H9 (cell line): ENCODE measurements at regions not wholly inside any gene's neighbourhood (a gene's known extent, or its start where the extent isn't known, plus 50 kb on each side); places are given as distances from the start of the nearest gene placed in this dataset.

ENCODE experiments used
- DNase-seq: peaks from one replicate; pipeline ENCODE4 v3.0.0-alpha.2; 2017
- H2AFZ ChIP-seq: one replicate; pipeline ENCODE4 v1.6.1; 2013; ENCODE audit warnings: mild to moderate bottlenecking, low read length, control low read depth, moderate library complexity
- H2AK5ac ChIP-seq: 2 replicates; pipeline ENCODE4 v1.6.1; 2013; ENCODE audit warnings: low read length, control low read depth, mixed read lengths; ENCODE audit not compliant: insufficient read length
- H2BK120ac ChIP-seq: one replicate; pipeline ENCODE4 v1.6.1; 2013; ENCODE audit warnings: low read depth, mild to moderate bottlenecking, low read length, control low read depth, inconsistent platforms; ENCODE audit not compliant: poor library complexity, severe bottlenecking
- H2BK12ac ChIP-seq: 2 replicates; pipeline ENCODE4 v1.6.1; 2013; ENCODE audit warnings: low read length, control low read depth, mixed read lengths, low read depth; ENCODE audit not compliant: insufficient read length
- H2BK15ac ChIP-seq: 2 replicates; pipeline ENCODE4 v1.6.1; 2013; ENCODE audit warnings: low read depth, low read length, control low read depth
- H2BK20ac ChIP-seq: one replicate; pipeline ENCODE4 v1.6.1; 2013; ENCODE audit warnings: low read depth, mild to moderate bottlenecking, low read length, control low read depth, inconsistent platforms; ENCODE audit not compliant: poor library complexity, severe bottlenecking
- H2BK5ac ChIP-seq: 2 replicates; pipeline ENCODE4 v1.6.1; 2013; ENCODE audit warnings: low read length, control low read depth, mixed read lengths; ENCODE audit not compliant: insufficient read length
- H3K14ac ChIP-seq: 2 replicates; pipeline ENCODE4 v1.6.1; 2013; ENCODE audit warnings: low read length, control low read depth; ENCODE audit not compliant: insufficient read depth
- H3K18ac ChIP-seq: 2 replicates; pipeline ENCODE4 v1.6.1; 2013; ENCODE audit warnings: low read depth, mild to moderate bottlenecking, mixed read lengths, low read length, control low read depth; ENCODE audit not compliant: insufficient read length
- H3K23ac ChIP-seq: 2 replicates; pipeline ENCODE4 v1.6.1; 2013; ENCODE audit warnings: low read length, control low read depth, mixed read lengths, low read depth; ENCODE audit not compliant: insufficient read length
- H3K23me2 ChIP-seq: 2 replicates; pipeline ENCODE4 v1.6.1; 2013; ENCODE audit warnings: low read depth, mild to moderate bottlenecking, mixed read lengths, low read length, control low read depth; ENCODE audit not compliant: insufficient read length, poor library complexity, severe bottlenecking
- H3K27ac ChIP-seq: 2 replicates; pipeline ENCODE4 v1.5.1; 2013; ENCODE audit warnings: low read length, control low read depth, mixed read lengths, low read depth; ENCODE audit not compliant: insufficient read length
- H3K27me3 ChIP-seq: 2 replicates; pipeline ENCODE4 v1.6.1; 2013; ENCODE audit warnings: low read length, control low read depth, inconsistent platforms; ENCODE audit not compliant: insufficient read depth
- H3K4ac ChIP-seq: 2 replicates; pipeline ENCODE4 v1.6.1; 2013; ENCODE audit warnings: low read depth, mild to moderate bottlenecking, control low read depth, inconsistent platforms, low read length, moderate library complexity
- H3K4me1 ChIP-seq: 2 replicates; pipeline ENCODE4 v1.6.1; 2013; ENCODE audit warnings: low read length, control low read depth, inconsistent platforms; ENCODE audit not compliant: insufficient read depth
- H3K4me2 ChIP-seq: 2 replicates; pipeline ENCODE4 v1.6.1; 2013; ENCODE audit warnings: low read length, control low read depth, mixed read lengths; ENCODE audit not compliant: insufficient read length, insufficient read depth
- H3K56ac ChIP-seq: 2 replicates; pipeline ENCODE4 v1.6.1; 2013; ENCODE audit warnings: low read depth, mild to moderate bottlenecking, mixed read lengths, low read length, control low read depth; ENCODE audit not compliant: insufficient read length
- H3K79me1 ChIP-seq: 2 replicates; pipeline ENCODE4 v1.6.1; 2013; ENCODE audit warnings: low read depth, mild to moderate bottlenecking, moderate library complexity, low read length, control low read depth, inconsistent platforms; ENCODE audit not compliant: insufficient read depth, poor library complexity, severe bottlenecking
- H3K79me2 ChIP-seq: 2 replicates; pipeline ENCODE4 v1.6.1; 2013; ENCODE audit warnings: low read length, control low read depth, inconsistent platforms; ENCODE audit not compliant: insufficient read depth
- H3K9ac ChIP-seq: 2 replicates; pipeline ENCODE4 v1.6.1; 2013; ENCODE audit warnings: low read length, control low read depth, mixed read lengths; ENCODE audit not compliant: insufficient read length; ENCODE audit errors: extremely low read depth
- H3K9me3 ChIP-seq: one replicate; pipeline ENCODE4 v1.6.1; 2013; ENCODE audit warnings: low read depth, low read length, inconsistent platforms; ENCODE audit not compliant: control insufficient read depth
- H3T11ph ChIP-seq: one replicate; pipeline ENCODE4 v1.6.1; 2013; ENCODE audit warnings: mild to moderate bottlenecking, low read length, control low read depth, inconsistent platforms
- H4K20me1 ChIP-seq: one replicate; pipeline ENCODE4 v1.6.1; 2013; ENCODE audit not compliant: control insufficient read depth, insufficient read length, insufficient read depth
- H4K5ac ChIP-seq: 2 replicates; pipeline ENCODE4 v1.6.1; 2013; ENCODE audit warnings: low read depth, mild to moderate bottlenecking, mixed read lengths, low read length, control low read depth; ENCODE audit not compliant: insufficient read length
- H4K8ac ChIP-seq: replicated peaks from 2 replicates; pipeline ENCODE4 v1.6.1; 2013; ENCODE audit warnings: low read length, control low read depth, mixed read lengths, low read depth; ENCODE audit not compliant: insufficient read length
- H4K91ac ChIP-seq: 2 replicates; pipeline ENCODE4 v1.6.1; 2013; ENCODE audit warnings: low read depth, mild to moderate bottlenecking, moderate library complexity, mixed read lengths, low read length, control low read depth; ENCODE audit not compliant: insufficient read length
- H3K27ac Mint-ChIP-seq, 3 experiments: 2 replicates in 2 of 3; 3 replicates in 1 of 3; pipeline ENCODE4 v1.8.0; 2020 to 2021; ENCODE audit warnings: mixed read lengths in 3 of 3, mild to moderate bottlenecking in 1 of 3, moderate library complexity in 1 of 3
- H3K27me3 Mint-ChIP-seq: 2 replicates; pipeline ENCODE4 v1.8.0; 2021; ENCODE audit warnings: low read depth, mild to moderate bottlenecking, moderate library complexity, mixed read lengths
- H3K36me3 Mint-ChIP-seq, 3 experiments: 2 replicates in 2 of 3; 3 replicates in 1 of 3; pipeline ENCODE4 v1.8.0; 2020 to 2021; ENCODE audit warnings: low read depth in 3 of 3, mixed read lengths in 3 of 3; ENCODE audit not compliant: insufficient read depth in 1 of 3
- H3K4me1 Mint-ChIP-seq, 2 experiments: 2 replicates each; pipeline ENCODE4 v1.8.0; 2020; ENCODE audit warnings: mixed read lengths in 2 of 2
- H3K4me3 Mint-ChIP-seq, 2 experiments: 2 replicates in 1 of 2; 3 replicates in 1 of 2; pipeline ENCODE4 v1.8.0; 2020 to 2021; ENCODE audit warnings: mild to moderate bottlenecking in 2 of 2, mixed read lengths in 2 of 2, moderate library complexity in 1 of 2
- H3K9me3 Mint-ChIP-seq, 2 experiments: 2 replicates in 1 of 2; 3 replicates in 1 of 2; pipeline ENCODE4 v1.8.0; 2020; ENCODE audit warnings: mild to moderate bottlenecking in 2 of 2, mixed read lengths in 2 of 2, moderate library complexity in 1 of 2
- WGBS: extraction: QIAGEN DNeasy Blood & Tissue Kit; methylation state at CpG from one replicate; pipeline ENCODE4 v1.1.7; 2013; ENCODE audit warnings: missing lambda C conversion rate, low lambda C conversion rate, mixed read lengths; ENCODE audit not compliant: insufficient read length; ENCODE audit errors: extremely low coverage; 5-methylcytosine and 5-hydroxymethylcytosine counted together
- TF ChIP-seq, protein P1 (sequence below): fragments of 200-600 bp; sonication (generic); conservative IDR thresholded peaks from 3 replicates; pipeline ENCODE4 v1.8.0; 2021; ENCODE audit warnings: antibody characterized with exemption, mild to moderate bottlenecking

DNA sequence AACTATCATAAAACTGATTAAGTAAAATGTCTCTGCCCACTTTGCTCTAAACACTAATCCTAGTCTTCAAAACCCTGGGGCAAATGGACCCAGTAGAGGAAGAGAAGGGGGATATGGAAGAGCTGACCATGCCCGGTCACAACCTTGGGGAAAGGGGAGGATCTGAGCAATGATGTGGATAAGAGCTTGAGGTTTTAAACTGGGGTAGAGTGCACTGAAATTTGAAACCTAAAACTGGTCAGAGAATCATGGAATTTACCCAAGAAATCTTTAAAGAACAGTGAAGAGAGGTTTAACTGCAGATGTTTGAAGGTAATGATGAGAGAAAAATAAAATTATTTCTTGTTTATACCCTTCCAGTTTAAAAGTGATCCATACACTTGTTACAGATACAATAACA lies 110.8 kb downstream of the MRPS30 start:
- H3K14ac ChIP-seq: no peak overlapping the region
- H3K9ac ChIP-seq: no peak overlapping the region
- H4K8ac ChIP-seq: no peak overlapping the region
- H4K20me1 ChIP-seq: no peaks in the 10 kb centered on the region
- no peak overlapping the region for H4K91ac ChIP-seq
- Mint-ChIP-seq H3K27ac (no peak overlapping the region), H3K36me3 (peaks cover 0 to 4% (median 2%) of the 10 kb centered on the region in 3 experiments; a peak in 3 of 7 replicates), H3K4me3 (no peak overlapping the region), H3K27me3 (no peaks in the 10 kb centered on the region), H3K9me3 (peaks cover 0 to 7% of the 10 kb centered on the region in 2 experiments; a peak in 3 of 5 replicates), H3K4me1 (peaks cover 6 to 7% of the 10 kb centered on the region in 2 experiments)
- H3K27me3 ChIP-seq: no peaks in the 10 kb centered on the region
- H2AFZ ChIP-seq: no peak overlapping the region
- H2BK5ac ChIP-seq: no peak overlapping the region
- no peak overlapping the region for H2BK15ac ChIP-seq
- no peaks in the 10 kb centered on the region for H3K79me1 ChIP-seq
- no peak for DNase-seq
- no peak overlapping the region for H3K18ac ChIP-seq
- no peak overlapping the region for H3K4me2 ChIP-seq
- no peaks in the 10 kb centered on the region for H3K23me2 ChIP-seq
- H3K27ac ChIP-seq: no peak overlapping the region
- no peak overlapping the region for H2BK20ac ChIP-seq
- H3K79me2 ChIP-seq: no peaks in the 10 kb centered on the region
- H2BK12ac ChIP-seq: no peak overlapping the region
- H3K56ac ChIP-seq: no peak overlapping the region
- H3T11ph ChIP-seq: no peak overlapping the region
- no peaks in the 10 kb centered on the region for H3K4me1 ChIP-seq
- TF ChIP-seq, protein P1, sequence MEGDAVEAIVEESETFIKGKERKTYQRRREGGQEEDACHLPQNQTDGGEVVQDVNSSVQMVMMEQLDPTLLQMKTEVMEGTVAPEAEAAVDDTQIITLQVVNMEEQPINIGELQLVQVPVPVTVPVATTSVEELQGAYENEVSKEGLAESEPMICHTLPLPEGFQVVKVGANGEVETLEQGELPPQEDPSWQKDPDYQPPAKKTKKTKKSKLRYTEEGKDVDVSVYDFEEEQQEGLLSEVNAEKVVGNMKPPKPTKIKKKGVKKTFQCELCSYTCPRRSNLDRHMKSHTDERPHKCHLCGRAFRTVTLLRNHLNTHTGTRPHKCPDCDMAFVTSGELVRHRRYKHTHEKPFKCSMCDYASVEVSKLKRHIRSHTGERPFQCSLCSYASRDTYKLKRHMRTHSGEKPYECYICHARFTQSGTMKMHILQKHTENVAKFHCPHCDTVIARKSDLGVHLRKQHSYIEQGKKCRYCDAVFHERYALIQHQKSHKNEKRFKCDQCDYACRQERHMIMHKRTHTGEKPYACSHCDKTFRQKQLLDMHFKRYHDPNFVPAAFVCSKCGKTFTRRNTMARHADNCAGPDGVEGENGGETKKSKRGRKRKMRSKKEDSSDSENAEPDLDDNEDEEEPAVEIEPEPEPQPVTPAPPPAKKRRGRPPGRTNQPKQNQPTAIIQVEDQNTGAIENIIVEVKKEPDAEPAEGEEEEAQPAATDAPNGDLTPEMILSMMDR: no peak
- no CpG with 5 or more reads among the region's 1 CpG for WGBS
- H2BK120ac ChIP-seq: no peak overlapping the region
- no peak overlapping the region for H2AK5ac ChIP-seq
- no peak overlapping the region for H4K5ac ChIP-seq
- H3K23ac ChIP-seq: no peak overlapping the region
- no peak overlapping the region for H3K4ac ChIP-seq
- no peaks in the 10 kb centered on the region for H3K9me3 ChIP-seq
